Activated CD8-positive, alpha-beta T cell treated with anti-CD3 and anti-CD28 coated beads for 36 hours (primary cell): ENCODE measurements at regions not wholly inside any gene's neighbourhood (a gene's known extent, or its start where the extent isn't known, plus 50 kb on each side); places are given as distances from the start of the nearest gene placed in this dataset.

ENCODE experiments used
- ATAC-seq: fragments of 200-7000 bp; cut with Tn5 transposase; one replicate; pipeline ENCODE4 v1.10.0; 2021; ENCODE audit warnings: mild to moderate bottlenecking, moderate library complexity
- CTCF ChIA-PET: fragments of 350-600 bp; sonication (Branson Sonifier 250); formaldehyde crosslinking; loops from one replicate; lab custom pipeline; 2021; ENCODE audit warnings: antibody characterized with exemption; lab: Charles Lee
- POLR2A ChIA-PET: fragments of 350-600 bp; sonication (Branson Sonifier 250); formaldehyde crosslinking; loops from one replicate; lab custom pipeline; 2021; ENCODE audit warnings: antibody characterized with exemption; lab: Charles Lee
- DNase-seq: peaks from one replicate; pipeline ENCODE4 v3.0.0-alpha.2; 2020
- H3K27ac Mint-ChIP-seq: one replicate; pipeline ENCODE4 v1.8.0; 2021; ENCODE audit warnings: mild to moderate bottlenecking, mixed read lengths
- H3K27me3 Mint-ChIP-seq: one replicate; pipeline ENCODE4 v1.8.0; 2021; ENCODE audit warnings: mixed read lengths
- H3K36me3 Mint-ChIP-seq: one replicate; pipeline ENCODE4 v1.8.0; 2021; ENCODE audit warnings: low read depth, mixed read lengths
- H3K4me1 Mint-ChIP-seq: one replicate; pipeline ENCODE4 v1.8.0; 2021; ENCODE audit warnings: low read depth, mixed read lengths
- H3K4me3 Mint-ChIP-seq: one replicate; pipeline ENCODE4 v1.8.0; 2021; ENCODE audit warnings: mild to moderate bottlenecking, moderate library complexity, mixed read lengths
- H3K9me3 Mint-ChIP-seq: one replicate; pipeline ENCODE4 v1.8.0; 2021; ENCODE audit warnings: mixed read lengths
- intact Hi-C: fragments of 100-400 bp; cut with micrococcal nuclease; formaldehyde crosslinking; loops from one replicate; pipeline ENCODE4 v1.10.0; 2022
- TF ChIP-seq, protein P1 (sequence below): fragments of 200-600 bp; IDR thresholded peaks from one replicate; pipeline ENCODE4 v1.8.0; 2022; ENCODE audit warnings: antibody characterized with exemption, mild to moderate bottlenecking

- ChIA-PET POLR2A (interaction anchor here (1.2 kb wide), 1 partner anchor 9 kb away, joined by 3 read pairs; no protein-coding TSS in a partner anchor), CTCF (no interaction called here)
- no peak for DNase-seq
- Mint-ChIP-seq H3K9me3 (peaks cover 6% of the 10 kb centered on the region), H3K4me3 (no peak overlapping the region), H3K4me1 (no peaks in the 10 kb centered on the region), H3K36me3 (no peaks in the 10 kb centered on the region), H3K27me3 (no peaks in the 10 kb centered on the region), H3K27ac (no peak overlapping the region)
- TF ChIP-seq, protein P1, sequence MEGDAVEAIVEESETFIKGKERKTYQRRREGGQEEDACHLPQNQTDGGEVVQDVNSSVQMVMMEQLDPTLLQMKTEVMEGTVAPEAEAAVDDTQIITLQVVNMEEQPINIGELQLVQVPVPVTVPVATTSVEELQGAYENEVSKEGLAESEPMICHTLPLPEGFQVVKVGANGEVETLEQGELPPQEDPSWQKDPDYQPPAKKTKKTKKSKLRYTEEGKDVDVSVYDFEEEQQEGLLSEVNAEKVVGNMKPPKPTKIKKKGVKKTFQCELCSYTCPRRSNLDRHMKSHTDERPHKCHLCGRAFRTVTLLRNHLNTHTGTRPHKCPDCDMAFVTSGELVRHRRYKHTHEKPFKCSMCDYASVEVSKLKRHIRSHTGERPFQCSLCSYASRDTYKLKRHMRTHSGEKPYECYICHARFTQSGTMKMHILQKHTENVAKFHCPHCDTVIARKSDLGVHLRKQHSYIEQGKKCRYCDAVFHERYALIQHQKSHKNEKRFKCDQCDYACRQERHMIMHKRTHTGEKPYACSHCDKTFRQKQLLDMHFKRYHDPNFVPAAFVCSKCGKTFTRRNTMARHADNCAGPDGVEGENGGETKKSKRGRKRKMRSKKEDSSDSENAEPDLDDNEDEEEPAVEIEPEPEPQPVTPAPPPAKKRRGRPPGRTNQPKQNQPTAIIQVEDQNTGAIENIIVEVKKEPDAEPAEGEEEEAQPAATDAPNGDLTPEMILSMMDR, result no peak
- ATAC-seq, result no peak
- intact Hi-C loops, result no loop called here
Observed at GRCh38 chr5:68352166-68352565, 136.6 kb downstream of the PIK3R1 start.

- DNase-seq (no peak), ATAC-seq (no peak)
- no peak overlapping the region for H3K4me3 Mint-ChIP-seq
- no peak overlapping the region for H3K27ac Mint-ChIP-seq
- no peaks in the 10 kb centered on the region for H3K4me1 Mint-ChIP-seq
- intact Hi-C loops, result no loop called here
- no peaks in the 10 kb centered on the region for H3K9me3 Mint-ChIP-seq
- CTCF ChIA-PET, result no interaction called here
- POLR2A ChIA-PET, result interaction anchor here (0.8 kb wide), 1 partner anchor 67 kb away, joined by 3 read pairs; no protein-coding TSS in a partner anchor
- no peaks in the 10 kb centered on the region for H3K27me3 Mint-ChIP-seq
- H3K36me3 Mint-ChIP-seq, result no peaks in the 10 kb centered on the region
- TF ChIP-seq, protein P1, result no peak
Observed at GRCh38 chr5:68353605-68354004, 138.0 kb downstream of the PIK3R1 start.

DNA sequence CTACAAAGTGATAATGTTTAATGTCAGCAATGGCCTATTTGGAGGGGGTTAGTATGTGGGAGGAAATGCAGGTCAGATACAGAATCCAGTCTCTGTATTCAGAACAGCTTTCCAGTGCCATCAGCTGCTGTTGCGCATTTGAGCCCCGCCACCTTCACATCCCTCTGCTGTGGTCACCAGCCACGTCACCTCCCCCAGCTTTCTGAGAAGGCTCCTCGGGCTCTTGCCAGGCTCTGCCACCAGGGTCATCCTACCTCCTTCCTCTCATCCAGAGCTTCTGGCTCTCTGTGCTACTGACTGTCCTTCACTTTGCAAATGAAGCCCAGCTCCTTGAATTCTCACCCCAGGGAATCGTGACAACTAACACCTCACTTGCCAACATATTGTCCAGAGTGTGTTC is 138.8 kb downstream of the PIK3R1 start:
- Mint-ChIP-seq H3K36me3 (no peaks in the 10 kb centered on the region), H3K4me3 (no peak overlapping the region), H3K4me1 (no peaks in the 10 kb centered on the region), H3K9me3 (no peaks in the 10 kb centered on the region), H3K27ac (no peak overlapping the region), H3K27me3 (no peaks in the 10 kb centered on the region)
- ChIA-PET POLR2A (interaction anchor here (0.8 kb wide), 1 partner anchor 67 kb away, joined by 3 read pairs; no protein-coding TSS in a partner anchor), CTCF (no interaction called here)
- intact Hi-C loops, result no loop called here
- TF ChIP-seq, protein P1, result no peak
- ATAC-seq (no peak), DNase-seq (peak; percentile 13)

- TF ChIP-seq, protein P1, result no peak
- H3K4me1 Mint-ChIP-seq, result peaks cover 4% of the 10 kb centered on the region
- POLR2A ChIA-PET, result interaction anchor here (1.0 kb wide), 1 partner anchor 28 kb away, joined by 3 read pairs; no protein-coding TSS in a partner anchor
- CTCF ChIA-PET, result interaction anchor here (1.0 kb wide), 1 partner anchor 69 kb away, joined by 5 read pairs; no protein-coding TSS in a partner anchor
- H3K27ac Mint-ChIP-seq, result no peak overlapping the region
- H3K27me3 Mint-ChIP-seq, result no peaks in the 10 kb centered on the region
- no peak overlapping the region for H3K4me3 Mint-ChIP-seq
- ATAC-seq (no peak), DNase-seq (no peak)
- H3K36me3 Mint-ChIP-seq, result no peaks in the 10 kb centered on the region
- H3K9me3 Mint-ChIP-seq, result no peaks in the 10 kb centered on the region
- intact Hi-C loops, result no loop called here
Observed at GRCh38 chr5:68356216-68356615, 140.7 kb downstream of the PIK3R1 start.

DNA sequence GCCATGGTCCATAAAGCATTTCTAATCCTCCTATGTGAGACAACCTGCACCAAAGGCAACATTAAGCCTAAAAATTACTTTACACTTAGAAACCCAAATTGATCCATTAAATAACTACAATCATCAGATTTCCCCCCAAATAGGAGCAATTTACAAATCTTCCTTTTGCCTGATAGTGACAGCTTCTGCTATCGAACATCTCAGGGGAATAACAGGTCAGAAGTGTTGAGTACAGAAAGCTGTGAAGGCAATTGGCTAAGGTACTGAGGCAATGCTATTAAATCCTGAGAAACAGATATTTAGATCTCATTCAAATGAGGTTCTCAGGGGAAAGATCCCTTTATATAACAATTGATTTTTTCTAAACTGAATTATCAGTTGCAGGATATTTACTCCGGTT is 141.1 kb downstream of the PIK3R1 start:
- no peak for DNase-seq
- ChIA-PET POLR2A (no interaction called here), CTCF (no interaction called here)
- Mint-ChIP-seq H3K36me3 (no peaks in the 10 kb centered on the region), H3K27me3 (no peaks in the 10 kb centered on the region), H3K4me1 (peaks cover 4% of the 10 kb centered on the region), H3K4me3 (no peak overlapping the region), H3K27ac (no peak overlapping the region), H3K9me3 (no peaks in the 10 kb centered on the region)
- intact Hi-C loops, result no loop called here
- ATAC-seq, result no peak
- TF ChIP-seq, protein P1, result no peak
